Neutrophil (primary cell): ENCODE measurements at regions not wholly inside any gene's neighbourhood (a gene's known extent, or its start where the extent isn't known, plus 50 kb on each side); places are given as distances from the start of the nearest gene placed in this dataset.

ENCODE experiments used
- H3K27ac ChIP-seq: fragments of 200-600 bp; sonication (generic); 2 replicates; pipeline ENCODE4 v1.5.1; 2016; ENCODE audit warnings: mild to moderate bottlenecking, moderate library complexity
- H3K27me3 ChIP-seq: fragments of 200-600 bp; sonication (generic); 2 replicates; pipeline ENCODE4 v1.6.0; 2016; ENCODE audit warnings: mild to moderate bottlenecking
- H3K36me3 ChIP-seq: fragments of 200-600 bp; sonication (generic); 2 replicates; pipeline ENCODE4 v1.5.1; 2017
- H3K4me1 ChIP-seq, 2 experiments: fragments of 200-600 bp in 1 of 2; sonication (generic) in 1 of 2; 1 replicate in 1 of 2; 2 replicates in 1 of 2; pipeline versions ENCODE4 v1.5.1 to v1.6.1; 2013 to 2016; ENCODE audit warnings: low read depth in 1 of 2, low read length in 1 of 2, mild to moderate bottlenecking in 1 of 2, moderate library complexity in 1 of 2; ENCODE audit not compliant: control insufficient read depth in 1 of 2, insufficient read depth in 1 of 2
- H3K4me3 ChIP-seq, 2 experiments: fragments of 200-600 bp in 1 of 2; sonication (generic) in 1 of 2; 1 replicate in 1 of 2; 2 replicates in 1 of 2; pipeline ENCODE4 v1.5.1; 2013 to 2016; ENCODE audit warnings: low read depth in 1 of 2, low read length in 1 of 2, mild to moderate bottlenecking in 1 of 2, moderate library complexity in 1 of 2
- H3K9me3 ChIP-seq: fragments of 200-600 bp; sonication (generic); 2 replicates; pipeline ENCODE4 v1.5.1; 2016
- TF ChIP-seq, protein P1 (sequence below): fragments of 200-600 bp; sonication (generic); IDR thresholded peaks from 2 replicates; pipeline ENCODE4 v1.5.1; 2016; ENCODE audit warnings: antibody characterized with exemption

DNA sequence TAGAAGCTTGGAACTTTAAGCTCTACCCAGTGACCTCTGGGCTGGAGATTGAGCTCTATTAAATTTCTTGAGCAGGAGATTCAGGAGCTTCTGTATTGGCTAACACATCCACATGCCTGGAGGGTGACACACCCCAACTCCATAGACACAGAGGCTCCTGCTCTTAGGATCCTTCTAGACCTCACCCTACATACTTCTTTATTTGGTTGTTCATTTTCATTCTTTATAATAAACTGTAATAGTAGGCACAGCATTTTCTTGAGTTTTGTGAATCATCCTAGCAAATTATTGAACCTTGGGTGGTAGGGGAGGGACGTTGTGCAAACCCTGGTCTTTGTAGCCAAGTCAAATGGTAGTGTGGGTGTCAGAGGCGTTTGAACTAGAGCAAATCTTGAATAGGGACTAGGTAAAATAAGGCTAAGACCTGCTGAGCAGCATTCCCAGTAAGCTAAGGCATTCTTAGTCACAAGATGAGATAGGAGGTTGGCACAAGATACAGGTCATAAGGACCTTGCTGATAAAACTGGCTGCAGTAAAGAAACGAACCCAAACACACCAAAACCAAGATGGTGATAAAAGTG is 323.8 kb upstream of the GALNT5 start:
- Histone ChIP-seq H3K27ac (no peak overlapping the region), H3K36me3 (no peaks in the 10 kb centered on the region), H3K4me3 (no peak overlapping the region), H3K9me3 (no peaks in the 10 kb centered on the region), H3K4me1 (no peaks in the 10 kb centered on the region), H3K27me3 (no peaks in the 10 kb centered on the region)
- TF ChIP-seq, protein P1, sequence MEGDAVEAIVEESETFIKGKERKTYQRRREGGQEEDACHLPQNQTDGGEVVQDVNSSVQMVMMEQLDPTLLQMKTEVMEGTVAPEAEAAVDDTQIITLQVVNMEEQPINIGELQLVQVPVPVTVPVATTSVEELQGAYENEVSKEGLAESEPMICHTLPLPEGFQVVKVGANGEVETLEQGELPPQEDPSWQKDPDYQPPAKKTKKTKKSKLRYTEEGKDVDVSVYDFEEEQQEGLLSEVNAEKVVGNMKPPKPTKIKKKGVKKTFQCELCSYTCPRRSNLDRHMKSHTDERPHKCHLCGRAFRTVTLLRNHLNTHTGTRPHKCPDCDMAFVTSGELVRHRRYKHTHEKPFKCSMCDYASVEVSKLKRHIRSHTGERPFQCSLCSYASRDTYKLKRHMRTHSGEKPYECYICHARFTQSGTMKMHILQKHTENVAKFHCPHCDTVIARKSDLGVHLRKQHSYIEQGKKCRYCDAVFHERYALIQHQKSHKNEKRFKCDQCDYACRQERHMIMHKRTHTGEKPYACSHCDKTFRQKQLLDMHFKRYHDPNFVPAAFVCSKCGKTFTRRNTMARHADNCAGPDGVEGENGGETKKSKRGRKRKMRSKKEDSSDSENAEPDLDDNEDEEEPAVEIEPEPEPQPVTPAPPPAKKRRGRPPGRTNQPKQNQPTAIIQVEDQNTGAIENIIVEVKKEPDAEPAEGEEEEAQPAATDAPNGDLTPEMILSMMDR = no peak

DNA sequence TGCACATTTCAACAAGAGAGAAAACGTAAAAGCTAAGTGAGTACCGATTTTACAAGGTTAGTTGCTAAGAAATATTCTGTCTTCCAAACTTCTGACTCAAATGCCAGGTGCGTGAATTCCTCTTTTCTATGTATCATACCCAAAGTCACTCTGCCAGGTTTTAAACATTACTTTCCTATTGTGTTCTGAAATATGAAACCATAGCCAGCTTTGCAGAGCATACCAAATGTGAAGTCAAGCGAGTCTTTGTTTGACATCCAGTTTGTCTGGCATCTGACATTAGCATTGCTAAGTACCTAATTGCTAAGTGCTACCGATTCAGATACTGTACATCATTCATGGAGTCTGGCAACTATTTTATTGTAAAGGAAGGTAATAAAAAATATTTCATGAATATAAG is 321.9 kb upstream of the GALNT5 start:
- Histone ChIP-seq H3K27me3 (no peaks in the 10 kb centered on the region), H3K36me3 (no peaks in the 10 kb centered on the region), H3K4me3 (no peak overlapping the region), H3K4me1 (no peaks in the 10 kb centered on the region), H3K27ac (no peak overlapping the region), H3K9me3 (no peaks in the 10 kb centered on the region)
- TF ChIP-seq, protein P1 = no peak

DNA sequence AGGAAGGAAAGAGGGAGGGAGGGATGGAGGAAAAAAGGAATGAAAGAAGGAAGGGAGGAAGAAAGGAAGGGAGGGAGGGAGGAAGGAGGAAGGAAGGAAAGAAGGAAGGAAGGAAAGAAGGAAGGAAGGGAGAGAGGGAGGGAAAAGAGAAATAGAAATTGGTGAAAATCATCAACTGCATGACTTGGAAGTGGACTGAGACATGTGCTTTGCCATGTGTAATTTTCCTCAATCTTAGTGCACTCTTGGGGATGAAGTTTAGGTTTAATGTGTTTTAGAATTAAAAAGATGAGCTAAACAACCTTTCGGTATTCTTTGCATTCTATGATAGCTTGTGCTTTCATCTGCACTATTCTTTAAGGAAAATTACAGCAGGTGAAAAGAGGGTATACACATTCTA is 320.1 kb upstream of the GALNT5 start:
- TF ChIP-seq, protein P1 = no peak
- Histone ChIP-seq H3K4me1 (no peaks in the 10 kb centered on the region), H3K4me3 (no peak overlapping the region)

DNA sequence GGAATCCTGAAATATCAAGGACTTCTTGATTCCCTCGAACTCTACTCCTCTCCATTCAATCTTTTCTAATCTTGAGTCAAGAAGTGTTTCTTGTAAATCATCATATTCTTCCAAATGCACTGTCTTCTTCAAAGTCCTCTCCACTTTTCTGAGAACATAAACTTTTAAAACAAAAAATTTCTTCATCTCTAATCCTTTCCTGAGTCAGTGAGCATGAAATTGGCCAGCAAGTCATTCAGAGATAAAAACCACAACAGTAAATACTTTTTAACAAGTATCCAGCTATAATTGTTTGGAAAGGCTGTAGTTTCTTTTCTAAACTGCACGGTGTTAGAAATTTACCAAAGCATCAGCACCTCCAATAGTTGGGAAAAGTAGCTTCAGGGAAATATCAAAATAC is 312.6 kb upstream of the GALNT5 start:
- Histone ChIP-seq H3K36me3 (no peaks in the 10 kb centered on the region), H3K9me3 (no peaks in the 10 kb centered on the region), H3K4me3 (no peak overlapping the region), H3K4me1 (no peaks in the 10 kb centered on the region), H3K27me3 (no peaks in the 10 kb centered on the region), H3K27ac (no peak overlapping the region)
- TF ChIP-seq, protein P1 = no peak

More for the DNA sequence above, 320.1 kb upstream of the GALNT5 start:
- H3K9me3 ChIP-seq = no peaks in the 10 kb centered on the region
- no peak overlapping the region for H3K27ac ChIP-seq
- no peaks in the 10 kb centered on the region for H3K36me3 ChIP-seq
- H3K27me3 ChIP-seq = no peaks in the 10 kb centered on the region

DNA sequence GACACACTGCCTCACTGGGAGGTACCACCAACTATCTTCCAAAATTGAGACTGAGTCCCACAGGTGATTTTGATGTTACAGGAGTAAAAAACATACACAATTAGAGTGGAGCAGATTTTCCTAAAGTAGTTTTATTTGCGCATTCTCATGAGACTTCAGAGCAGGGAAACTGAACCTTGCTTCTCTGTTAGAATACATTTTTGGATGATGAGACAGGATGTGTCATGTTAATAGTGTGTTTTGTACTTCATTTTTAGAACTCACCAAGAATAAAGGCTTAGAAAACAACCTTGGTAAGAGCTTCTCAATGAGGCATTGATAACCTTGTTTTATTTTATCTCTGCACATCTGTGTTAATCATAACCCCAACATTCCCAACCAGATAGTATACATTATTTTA is 310.2 kb upstream of the GALNT5 start:
- TF ChIP-seq, protein P1 = no peak
- H3K4me3 ChIP-seq = no peak overlapping the region
- H3K36me3 ChIP-seq = no peaks in the 10 kb centered on the region
- H3K9me3 ChIP-seq = no peaks in the 10 kb centered on the region
- no peaks in the 10 kb centered on the region for H3K27me3 ChIP-seq
- H3K27ac ChIP-seq = no peak overlapping the region
- H3K4me1 ChIP-seq = no peaks in the 10 kb centered on the region

DNA sequence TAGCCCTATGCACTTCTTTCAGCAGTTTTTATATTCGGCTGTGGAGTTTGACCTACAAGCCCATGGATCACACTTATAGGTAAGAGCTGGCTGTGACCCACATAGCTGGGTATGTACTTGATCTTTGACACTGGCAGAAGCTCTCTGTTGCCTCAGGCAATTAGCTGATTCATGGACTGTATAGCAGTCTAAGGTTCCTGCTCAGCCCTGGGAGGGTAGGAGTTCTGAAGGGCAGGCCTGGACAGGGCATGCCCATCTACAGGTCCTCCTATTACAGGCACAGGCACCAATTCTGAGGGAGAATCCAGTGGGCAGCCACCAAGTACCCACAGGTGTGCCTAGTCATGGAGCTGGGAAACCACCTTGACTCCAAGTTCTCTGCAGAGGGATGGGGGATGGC is 301.8 kb upstream of the GALNT5 start:
- H3K27ac ChIP-seq = no peak overlapping the region
- no peaks in the 10 kb centered on the region for H3K36me3 ChIP-seq
- no peaks in the 10 kb centered on the region for H3K27me3 ChIP-seq
- TF ChIP-seq, protein P1 = no peak
- H3K4me3 ChIP-seq = no peak overlapping the region
- peaks cover 13% of the 10 kb centered on the region for H3K9me3 ChIP-seq
- no peaks in the 10 kb centered on the region for H3K4me1 ChIP-seq
